K562 (cell line): ENCODE measurements at regions not wholly inside any gene's neighbourhood (a gene's known extent, or its start where the extent isn't known, plus 50 kb on each side); places are given as distances from the start of the nearest gene placed in this dataset.

Source experiments
- CBX1 ChIP-seq: sonication (generic); IDR thresholded peaks from 2 replicates; pipeline ENCODE4 v1.6.1; 2016; ENCODE audit warnings: antibody characterized with exemption, low read depth, mild to moderate bottlenecking
- CHD2 ChIP-seq: IDR thresholded peaks from 2 replicates; pipeline ENCODE4 v1.6.1; 2011; ENCODE audit warnings: low read depth, low read length
- COPS2 ChIP-seq: fragments of 450-650 bp; conservative IDR thresholded peaks from 2 replicates; pipeline ENCODE4 v1.6.1; 2016; ENCODE audit warnings: mild to moderate bottlenecking, moderate library complexity
- CREM ChIP-seq: IDR thresholded peaks from 2 replicates; pipeline ENCODE4 v1.6.1; 2014; ENCODE audit warnings: antibody characterized with exemption, low read depth
- ETS2 ChIP-seq: IDR thresholded peaks from 2 replicates; pipeline ENCODE4 v1.6.1; 2016; ENCODE audit warnings: borderline replicate concordance, missing genetic modification characterization, mild to moderate bottlenecking, moderate library complexity, missing compliant biosample characterization; ENCODE audit not compliant: poor library complexity, severe bottlenecking
- FOXK2 ChIP-seq, 2 experiments: fragments of 450-650 bp; IDR thresholded peaks in 1 of 2; conservative IDR thresholded peaks in 1 of 2; 2 replicates each; pipeline ENCODE4 v1.6.1; 2016; ENCODE audit warnings: low read depth in 2 of 2, mild to moderate bottlenecking in 1 of 2
- FUS ChIP-seq: fragments of 200-400 bp; formaldehyde crosslinking; optimal IDR thresholded peaks from 2 replicates; pipeline ENCODE3; 2017; ENCODE audit warnings: low read depth, low read length
- HDAC6 ChIP-seq: IDR thresholded peaks from 2 replicates; pipeline ENCODE4 v1.6.1; 2012; ENCODE audit warnings: low read depth, mild to moderate bottlenecking, control low read depth, inconsistent platforms, low read length, moderate library complexity
- HSF4 ChIP-seq: fragments of 250-450 bp; sonication (Bioruptor Pico); IDR thresholded peaks from 2 replicates; pipeline ENCODE4 v2.1.2; 2022; ENCODE audit warnings: mild to moderate bottlenecking, moderate library complexity, borderline replicate concordance
- PHF8 ChIP-seq: fragments of 200-600 bp; sonication (generic); IDR thresholded peaks from 2 replicates; pipeline ENCODE4 v1.6.1; 2012; ENCODE audit warnings: mixed run types, mild to moderate bottlenecking, inconsistent platforms, low read length, moderate library complexity, borderline replicate concordance
- RBM25 ChIP-seq: fragments of 200-400 bp; formaldehyde crosslinking; IDR thresholded peaks from 2 replicates; pipeline ENCODE4 v1.6.1; 2018; ENCODE audit warnings: low read length, low read depth, moderate library complexity; ENCODE audit not compliant: severe bottlenecking
- RFX5 ChIP-seq: IDR thresholded peaks from 2 replicates; pipeline ENCODE4 v1.6.1; 2011; ENCODE audit warnings: low read depth, mild to moderate bottlenecking, improper control_type of control experiment, low read length
- SRSF7 ChIP-seq: fragments of 200-400 bp; formaldehyde crosslinking; optimal IDR thresholded peaks from 2 replicates; pipeline ENCODE3; 2017; ENCODE audit warnings: mild to moderate bottlenecking, low read depth, low read length
- TAL1 ChIP-seq: fragments of 450-650 bp; IDR thresholded peaks from 2 replicates; pipeline ENCODE4 v1.6.1; 2016; ENCODE audit warnings: mild to moderate bottlenecking
- TCF3 ChIP-seq: sonication (generic); formaldehyde crosslinking; IDR thresholded peaks from 2 replicates; pipeline ENCODE4 v1.4.0; 2020; ENCODE audit warnings: mild to moderate bottlenecking, missing genetic modification reagents
- TCFL5 ChIP-seq: fragments of 250-450 bp; sonication (Bioruptor Pico); conservative IDR thresholded peaks from 2 replicates; pipeline ENCODE4 v1.6.1; 2021; ENCODE audit warnings: mild to moderate bottlenecking, moderate library complexity, matching md5 sums
- TEAD4 ChIP-seq, 2 experiments: sonication (generic) in 1 of 2; formaldehyde crosslinking in 1 of 2; IDR thresholded peaks; 2 replicates each; pipeline versions ENCODE4 v1.6.1 to v1.8.0; 2012 to 2022; ENCODE audit warnings: borderline replicate concordance in 1 of 2, inconsistent platforms in 1 of 2, low read length in 1 of 2, mild to moderate bottlenecking in 1 of 2, missing genetic modification reagents in 1 of 2
- TOE1 ChIP-seq, 2 experiments: fragments of 450-650 bp in 1 of 2; sonication (generic) in 1 of 2; formaldehyde crosslinking in 1 of 2; IDR thresholded peaks; 2 replicates each; pipeline versions ENCODE4 v1.7.1 to v1.8.0; 2016 to 2022; ENCODE audit warnings: borderline replicate concordance in 2 of 2, mild to moderate bottlenecking in 2 of 2, antibody characterized with exemption in 1 of 2, inconsistent platforms in 1 of 2, low read depth in 1 of 2, missing genetic modification reagents in 1 of 2, moderate library complexity in 1 of 2
- TRIM24 ChIP-seq, 2 experiments: fragments of 450-650 bp; IDR thresholded peaks; 2 replicates each; pipeline ENCODE4 v1.6.1; 2016
- YY1 ChIP-seq, 3 experiments: IDR thresholded peaks; 2 replicates each; pipeline ENCODE4 v1.6.1; 2011; ENCODE audit warnings: low read length in 2 of 3, mild to moderate bottlenecking in 2 of 3, moderate library complexity in 2 of 3, borderline replicate concordance in 1 of 3, control low read depth in 1 of 3, low read depth in 1 of 3; ENCODE audit not compliant: insufficient read depth in 3 of 3, insufficient replicate concordance in 2 of 3, control insufficient read depth in 1 of 3, insufficient read length in 1 of 3; ENCODE audit errors: extremely low read depth in 1 of 3
- ZBTB7A ChIP-seq: IDR thresholded peaks from 2 replicates; pipeline ENCODE4 v1.6.1; 2011; ENCODE audit warnings: low read depth, mild to moderate bottlenecking, low read length, moderate library complexity, borderline replicate concordance; ENCODE audit not compliant: control insufficient read depth
- ZFPM2 ChIP-seq: fragments of 250-450 bp; sonication (Bioruptor Pico); IDR thresholded peaks from 2 replicates; pipeline ENCODE4 v1.5.1; 2022; ENCODE audit warnings: mild to moderate bottlenecking
- ZNF140 ChIP-seq: fragments of 250-450 bp; sonication (Bioruptor Pico); IDR thresholded peaks from 2 replicates; pipeline ENCODE4 v1.8.0; 2021; ENCODE audit warnings: moderate library complexity, mild to moderate bottlenecking, inconsistent platforms
- ZNF224 ChIP-seq: sonication (generic); formaldehyde crosslinking; IDR thresholded peaks from 2 replicates; pipeline ENCODE4 v1.8.0; 2022; ENCODE audit warnings: mild to moderate bottlenecking, missing genetic modification reagents
- ZNF644 ChIP-seq: fragments of 200-800 bp; sonication (Bioruptor generic); IDR thresholded peaks from 2 replicates; pipeline ENCODE4 v1.6.1; 2016; ENCODE audit warnings: low read depth, missing genetic modification characterization, missing compliant biosample characterization
- TF ChIP-seq, protein P1 (sequence below): fragments of 250-450 bp; sonication (Bioruptor Pico); IDR thresholded peaks from 2 replicates; pipeline ENCODE4 v1.5.0; 2021
- TF ChIP-seq, protein P2 (sequence below), 2 experiments: fragments of 450-650 bp; conservative IDR thresholded peaks; 2 replicates each; pipeline ENCODE4 v1.6.1; 2017; ENCODE audit warnings: mild to moderate bottlenecking in 2 of 2, moderate library complexity in 2 of 2

DNA sequence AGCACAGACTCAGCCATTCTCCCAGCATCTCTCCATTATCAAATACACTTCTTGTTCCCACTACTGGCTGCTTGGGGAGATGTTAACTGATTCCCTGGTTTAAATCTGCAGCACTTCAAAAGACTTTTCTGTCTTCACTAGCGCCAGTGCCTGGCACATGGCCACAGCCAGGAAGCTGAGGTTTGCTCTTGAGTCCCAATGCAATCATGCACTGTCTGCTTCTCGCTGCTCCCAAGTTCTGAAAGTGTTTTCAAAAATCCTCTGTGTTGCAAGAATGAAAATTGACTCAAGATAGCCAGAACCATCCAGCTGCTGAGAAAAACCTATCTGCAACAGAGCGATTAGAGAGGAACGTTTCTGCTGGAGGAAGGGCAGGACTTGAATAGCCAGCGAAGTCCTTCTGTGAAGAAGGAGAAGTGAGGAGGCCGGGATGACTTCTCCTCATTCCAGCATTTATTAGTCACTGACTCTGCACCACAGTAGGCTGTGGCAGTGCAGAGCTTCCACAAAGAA lies 358.4 kb upstream of the NR2F2 start (continued):
- no peak for TF ChIP-seq RBM25
- TF ChIP-seq ZNF224 (CRISPR knock-in tag) = no peak
- TF ChIP-seq YY1 (IDR thresholded peaks at IDR 0.05; ENCODE audit: borderline replicate concordance in 1 of 3, control insufficient read depth in 1 of 3, extremely low read depth in 1 of 3, insufficient read depth in 3 of 3, insufficient read length in 1 of 3, insufficient replicate concordance in 2 of 3, low read depth in 1 of 3, low read length in 2 of 3) = no peak
- no peak for TF ChIP-seq RFX5
- peak; percentile 59 to 63; a peak in 3 of 4 replicates for TF ChIP-seq TRIM24 (IDR thresholded peaks at IDR 0.05)
- no peak for TF ChIP-seq COPS2
- TF ChIP-seq ETS2 = no peak
- TF ChIP-seq ZNF140 (CRISPR knock-in tag) = no peak
- TF ChIP-seq TEAD4 (IDR thresholded peaks at IDR 0.05; ENCODE audit: low read length) = peak; percentile 80
- TF ChIP-seq TEAD4 (CRISPR knock-in tag; IDR thresholded peaks at IDR 0.05; ENCODE audit: borderline replicate concordance) = no peak
- peak; percentile 87 for TF ChIP-seq TCF3 (CRISPR knock-in tag)
- no peak for TF ChIP-seq CBX1
- TF ChIP-seq TOE1 (IDR thresholded peaks at IDR 0.05; ENCODE audit: borderline replicate concordance) = no peak
- TF ChIP-seq TOE1 (CRISPR knock-in tag; IDR thresholded peaks at IDR 0.05; ENCODE audit: borderline replicate concordance, low read depth) = no peak
- no peak for TF ChIP-seq HSF4 (CRISPR knock-in tag)
- TF ChIP-seq HDAC6 = no peak
- no peak for TF ChIP-seq SRSF7
- TF ChIP-seq ZBTB7A = no peak
- no peak for TF ChIP-seq ZFPM2 (CRISPR knock-in tag)
- TF ChIP-seq ZNF644 (tag) = no peak
- TF ChIP-seq PHF8 = no peak
- TF ChIP-seq CREM = no peak
- TF ChIP-seq, protein P1, sequence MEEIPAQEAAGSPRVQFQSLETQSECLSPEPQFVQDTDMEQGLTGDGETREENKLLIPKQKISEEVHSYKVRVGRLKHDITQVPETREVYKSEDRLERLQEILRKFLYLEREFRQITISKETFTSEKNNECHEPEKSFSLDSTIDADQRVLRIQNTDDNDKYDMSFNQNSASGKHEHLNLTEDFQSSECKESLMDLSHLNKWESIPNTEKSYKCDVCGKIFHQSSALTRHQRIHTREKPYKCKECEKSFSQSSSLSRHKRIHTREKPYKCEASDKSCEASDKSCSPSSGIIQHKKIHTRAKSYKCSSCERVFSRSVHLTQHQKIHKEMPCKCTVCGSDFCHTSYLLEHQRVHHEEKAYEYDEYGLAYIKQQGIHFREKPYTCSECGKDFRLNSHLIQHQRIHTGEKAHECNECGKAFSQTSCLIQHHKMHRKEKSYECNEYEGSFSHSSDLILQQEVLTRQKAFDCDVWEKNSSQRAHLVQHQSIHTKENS (CRISPR knock-in tag) = no peak
- TF ChIP-seq FOXK2 (conservative IDR thresholded peaks at IDR 0.05 in 1 of 2, IDR thresholded peaks at IDR 0.05 in 1 of 2; ENCODE audit: low read depth in 2 of 2) = no peak
- TF ChIP-seq TAL1 = peak; percentile 79
- TF ChIP-seq FUS = no peak
- TF ChIP-seq CHD2 = no peak
- TF ChIP-seq, protein P2, sequence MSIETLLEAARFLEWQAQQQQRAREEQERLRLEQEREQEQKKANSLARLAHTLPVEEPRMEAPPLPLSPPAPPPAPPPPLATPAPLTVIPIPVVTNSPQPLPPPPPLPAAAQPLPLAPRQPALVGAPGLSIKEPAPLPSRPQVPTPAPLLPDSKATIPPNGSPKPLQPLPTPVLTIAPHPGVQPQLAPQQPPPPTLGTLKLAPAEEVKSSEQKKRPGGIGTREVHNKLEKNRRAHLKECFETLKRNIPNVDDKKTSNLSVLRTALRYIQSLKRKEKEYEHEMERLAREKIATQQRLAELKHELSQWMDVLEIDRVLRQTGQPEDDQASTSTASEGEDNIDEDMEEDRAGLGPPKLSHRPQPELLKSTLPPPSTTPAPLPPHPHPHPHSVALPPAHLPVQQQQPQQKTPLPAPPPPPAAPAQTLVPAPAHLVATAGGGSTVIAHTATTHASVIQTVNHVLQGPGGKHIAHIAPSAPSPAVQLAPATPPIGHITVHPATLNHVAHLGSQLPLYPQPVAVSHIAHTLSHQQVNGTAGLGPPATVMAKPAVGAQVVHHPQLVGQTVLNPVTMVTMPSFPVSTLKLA (conservative IDR thresholded peaks at IDR 0.05) = 0 out of 4 replicates have a peak, but pooled peaks of 1 of the 2 experiments have one; percentile 22
- no peak for TF ChIP-seq TCFL5 (CRISPR knock-in tag)
